Endothelial cell of umbilical vein (primary cell): ENCODE measurements at regions not wholly inside any gene's neighbourhood (a gene's known extent, or its start where the extent isn't known, plus 50 kb on each side); places are given as distances from the start of the nearest gene placed in this dataset.

Source experiments
- BruUV-seq: library from RNA; stranded (reverse); fragments of 400-500 nt; replicated peaks from 2 replicates; lab custom pipeline; 2021; lab: Mats Ljungman, UMichigan
- CTCF ChIA-PET: fragments of 300-600, 350-600 bp; sonication (Branson Sonifier 250); formaldehyde crosslinking; loops from one replicate; lab custom pipeline; 2021; ENCODE audit warnings: antibody characterized with exemption, inconsistent platforms; lab: Charles Lee
- POLR2A ChIA-PET: fragments of 300-600, 350-600 bp; sonication (Branson Sonifier 250); formaldehyde crosslinking; loops from one replicate; lab custom pipeline; 2021; ENCODE audit warnings: antibody characterized with exemption, inconsistent platforms; lab: Charles Lee
- DNase-seq: peaks from one replicate; pipeline ENCODE4 v3.0.0-alpha.2; 2011; ENCODE audit warnings: low read depth, low spot score
- FAIRE-seq: peaks from 2 replicates; lab custom pipeline; 2011; peaks lifted over from hg19 to GRCh38; lab: Jason Lieb, UNC
- H2AFZ ChIP-seq: 2 replicates; pipeline ENCODE4 v1.6.0; 2012; ENCODE audit warnings: low read depth, low read length, control low read depth, inconsistent platforms
- H3K27ac ChIP-seq: 2 replicates; pipeline ENCODE4 v1.5.1; 2011; ENCODE audit warnings: low read depth, mild to moderate bottlenecking, control low read depth, low read length, moderate library complexity; ENCODE audit not compliant: insufficient read depth
- H3K27me3 ChIP-seq, 2 experiments: 2 replicates each; pipeline versions ENCODE4 v1.6.0 to v1.6.1; 2011; ENCODE audit warnings: low read length in 2 of 2, mixed read lengths in 1 of 2; ENCODE audit not compliant: control insufficient read depth in 2 of 2, insufficient read depth in 2 of 2
- H3K36me3 ChIP-seq, 2 experiments: 2 replicates in 1 of 2; 3 replicates in 1 of 2; pipeline ENCODE4 v1.5.1; 2011; ENCODE audit warnings: low read length in 2 of 2, mild to moderate bottlenecking in 1 of 2, moderate library complexity in 1 of 2; ENCODE audit not compliant: control insufficient read depth in 2 of 2, insufficient read depth in 2 of 2; ENCODE audit errors: extremely low read depth in 1 of 2
- H3K4me1 ChIP-seq: 3 replicates; pipeline ENCODE4 v1.5.1; 2011; ENCODE audit warnings: mild to moderate bottlenecking, low read length; ENCODE audit not compliant: control insufficient read depth, insufficient read depth; ENCODE audit errors: extremely low read depth
- H3K4me2 ChIP-seq: 2 replicates; pipeline ENCODE4 v1.6.1; 2011; ENCODE audit warnings: low read length, control low read depth, mixed read lengths; ENCODE audit not compliant: insufficient read depth
- H3K4me3 ChIP-seq, 3 experiments: fragments of 200-600 bp in 1 of 3; sonication (generic), shearing (Covaris generic) in 1 of 3; replicated peaks in 1 of 3; 2 replicates each; pipeline ENCODE4 v1.5.1; 2011 to 2016; ENCODE audit warnings: control low read depth in 3 of 3, low read length in 3 of 3, mild to moderate bottlenecking in 2 of 3, inconsistent platforms in 1 of 3, low read depth in 1 of 3, moderate library complexity in 1 of 3; ENCODE audit not compliant: insufficient read depth in 1 of 3
- H3K79me2 ChIP-seq: 2 replicates; pipeline ENCODE4 v1.6.0; 2012; ENCODE audit warnings: low read length, inconsistent platforms; ENCODE audit not compliant: control insufficient read depth, insufficient read depth
- H3K9ac ChIP-seq: replicated peaks from 2 replicates; pipeline ENCODE3; 2011; ENCODE audit warnings: low read length, control low read depth; ENCODE audit not compliant: insufficient read depth; ENCODE audit errors: extremely low read depth
- H3K9me1 ChIP-seq: replicated peaks from 3 replicates; pipeline ENCODE4 v1.6.0; 2011; ENCODE audit warnings: mild to moderate bottlenecking, low read length; ENCODE audit not compliant: control insufficient read depth, insufficient read depth; ENCODE audit errors: extremely low read depth
- H3K9me3 ChIP-seq: replicated peaks from 2 replicates; pipeline ENCODE4 v1.5.1; 2012; ENCODE audit warnings: low read length, inconsistent platforms; ENCODE audit not compliant: control insufficient read depth, insufficient read depth
- H4K20me1 ChIP-seq: replicated peaks from 2 replicates; pipeline ENCODE3; 2011; ENCODE audit warnings: mild to moderate bottlenecking, low read length; ENCODE audit not compliant: control insufficient read depth, insufficient read depth; ENCODE audit errors: extremely low read depth
- CTCF ChIP-seq, 2 donors: IDR thresholded peaks; 1 replicate in 1 of 2; 2 replicates in 1 of 2; pipeline ENCODE4 v1.5.1; 2011; ENCODE audit warnings: low read length in 2 of 2, mild to moderate bottlenecking in 2 of 2, moderate library complexity in 2 of 2, control low read depth in 1 of 2, inconsistent platforms in 1 of 2, low read depth in 1 of 2; ENCODE audit not compliant: insufficient read depth in 1 of 2; ENCODE audit errors: extremely low read depth in 1 of 2
- EZH2 ChIP-seq: IDR thresholded peaks from 2 replicates; pipeline ENCODE4 v1.6.1; 2012; ENCODE audit warnings: borderline replicate concordance, low read depth, mild to moderate bottlenecking, moderate library complexity, low read length, inconsistent platforms; ENCODE audit not compliant: severe bottlenecking
- FOS ChIP-seq: IDR thresholded peaks from 2 replicates; pipeline ENCODE4 v1.6.1; 2011; ENCODE audit warnings: mild to moderate bottlenecking, low read length, moderate library complexity, borderline replicate concordance; ENCODE audit not compliant: insufficient read depth
- GATA2 ChIP-seq: IDR thresholded peaks from 2 replicates; pipeline ENCODE4 v1.7.0; 2011; ENCODE audit warnings: low read depth, mild to moderate bottlenecking, moderate library complexity, mixed read lengths, low read length; ENCODE audit not compliant: insufficient read length, insufficient read depth
- JUN ChIP-seq: IDR thresholded peaks from 2 replicates; pipeline ENCODE4 v1.6.1; 2011; ENCODE audit warnings: borderline replicate concordance, low read depth; ENCODE audit not compliant: insufficient read length, insufficient read depth
- MAX ChIP-seq: IDR thresholded peaks from 2 replicates; pipeline ENCODE4 v1.6.1; 2011; ENCODE audit not compliant: insufficient read depth, insufficient read length
- MYC ChIP-seq: IDR thresholded peaks from one replicate; pipeline ENCODE4 v1.6.1; 2011; ENCODE audit warnings: mild to moderate bottlenecking, low read depth, low read length
- POLR2A ChIP-seq: IDR thresholded peaks from 2 replicates; pipeline ENCODE4 v1.6.1; 2012; ENCODE audit warnings: low read depth, mild to moderate bottlenecking, control low read depth, low read length
- POLR2AphosphoS5 ChIP-seq: IDR thresholded peaks from 2 replicates; pipeline ENCODE4 v1.6.1; 2012; ENCODE audit warnings: low read depth, mild to moderate bottlenecking, control low read depth, low read length, moderate library complexity; ENCODE audit not compliant: insufficient read depth
- dilution Hi-C: fragments of 300-500 bp; cut with MboI; formaldehyde crosslinking; loops from one replicate; pipeline ENCODE4 v1.15.0; 2019; ENCODE audit warnings: low sequenced_read_pairs; ENCODE audit not compliant: extremely low pct_ligation_motif_present
- intact Hi-C: fragments of 100-400 bp; cut with micrococcal nuclease; formaldehyde crosslinking; loops from one replicate; pipeline ENCODE4 v1.10.0; 2022

GRCh38 chr4:154001193-154001592 is 212.3 kb upstream of the SFRP2 start:
- dilution Hi-C loops (no loop called here), intact Hi-C loops (no loop called here)
- H3K79me2 ChIP-seq = no peaks in the 10 kb centered on the region
- H3K9me3 ChIP-seq = peaks cover 4% of the 10 kb centered on the region
- no peak overlapping the region for H3K9ac ChIP-seq
- no peak for TF ChIP-seq JUN
- TF ChIP-seq EZH2 = no peak
- TF ChIP-seq FOS = no peak
- no peak for TF ChIP-seq POLR2AphosphoS5
- no peak for TF ChIP-seq MAX
- no peak for TF ChIP-seq MYC
- TF ChIP-seq CTCF (IDR thresholded peaks at IDR 0.05; ENCODE audit: extremely low read depth in 1 of 2, insufficient read depth in 1 of 2, low read depth in 1 of 2, low read length in 2 of 2) = no peak
- TF ChIP-seq GATA2 = no peak
- TF ChIP-seq POLR2A = no peak
- no peaks in the 10 kb centered on the region for H3K27me3 ChIP-seq
- no peak overlapping the region for H2AFZ ChIP-seq
- no peak for FAIRE-seq
- BruUV-seq = no TSS peak
- no peak overlapping the region for H3K27ac ChIP-seq
- ChIA-PET POLR2A (no interaction called here), CTCF (no interaction called here)
- DNase-seq = no peak
- H4K20me1 ChIP-seq = no peaks in the 10 kb centered on the region
- no peaks in the 10 kb centered on the region for H3K9me1 ChIP-seq
- no peak overlapping the region for H3K4me2 ChIP-seq
- H3K36me3 ChIP-seq = no peaks in the 10 kb centered on the region
- no peak overlapping the region for H3K4me3 ChIP-seq
- no peaks in the 10 kb centered on the region for H3K4me1 ChIP-seq
